Thoracic aorta (tissue), 2 donors: ENCODE measurements at regions not wholly inside any gene's neighbourhood (a gene's known extent, or its start where the extent isn't known, plus 50 kb on each side); places are given as distances from the start of the nearest gene placed in this dataset.

Source experiments
- ATAC-seq: fragments of 150-250 bp; one replicate; pipeline ENCODE4 v1.8.0; 2017; ENCODE audit warnings: low read depth; ENCODE audit not compliant: insufficient number of reproducible peaks, low FRiP score
- DNase-seq: peaks from one replicate; pipeline ENCODE4 v3.0.0-alpha.2; 2020; ENCODE audit warnings: low spot score
- H3K27ac ChIP-seq, 2 donors: fragments of 200-600 bp; sonication (generic); 1 replicate in 1 of 2; 2 replicates in 1 of 2; pipeline ENCODE4 v1.5.1; 2016; ENCODE audit warnings: mild to moderate bottlenecking in 2 of 2, moderate library complexity in 2 of 2
- H3K27me3 ChIP-seq: fragments of 200-600 bp; sonication (generic); replicated peaks from 2 replicates; pipeline ENCODE4 v1.6.0; 2016; ENCODE audit warnings: mild to moderate bottlenecking; ENCODE audit not compliant: insufficient read depth
- H3K36me3 ChIP-seq: fragments of 200-600 bp; sonication (generic); one replicate; pipeline ENCODE4 v1.5.1; 2016
- H3K4me1 ChIP-seq, 2 donors: fragments of 200-600 bp; sonication (generic); 1 replicate in 1 of 2; 2 replicates in 1 of 2; pipeline versions ENCODE4 v1.5.1 to v1.6.0; 2016; ENCODE audit warnings: low read depth in 2 of 2, mild to moderate bottlenecking in 1 of 2; ENCODE audit not compliant: control insufficient read depth in 1 of 2
- H3K4me3 ChIP-seq: fragments of 200-600 bp; sonication (generic); 2 replicates; pipeline ENCODE4 v1.5.1; 2016; ENCODE audit warnings: mild to moderate bottlenecking
- H3K9me3 ChIP-seq: fragments of 200-600 bp; sonication (generic); 2 replicates; pipeline ENCODE4 v1.5.1; 2016
- TF ChIP-seq, protein P1 (sequence below): fragments of 200-600 bp; sonication (generic); IDR thresholded peaks from one replicate; pipeline ENCODE4 v1.5.1; 2019; ENCODE audit warnings: antibody characterized with exemption

DNA sequence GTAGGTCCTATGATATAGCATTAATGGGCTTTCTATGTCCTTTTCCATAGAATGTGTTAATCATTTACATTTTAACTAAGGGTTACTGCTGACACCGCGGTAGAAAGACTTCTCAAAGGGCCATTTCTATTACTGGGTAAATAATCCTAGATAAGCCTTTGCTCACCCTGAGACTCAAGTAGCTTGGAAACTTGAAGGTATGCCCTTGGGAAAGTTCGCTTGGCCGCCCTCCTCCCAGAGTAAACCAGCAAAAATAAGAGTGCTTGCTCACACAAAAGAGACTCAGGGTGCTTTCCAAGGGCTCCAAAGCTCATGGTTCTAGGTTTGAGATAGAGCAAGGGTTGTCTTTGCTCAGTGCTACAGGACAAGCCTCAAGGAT is 85.8 kb upstream of the TMPRSS2 start:
- no peaks in the 10 kb centered on the region for H3K4me1 ChIP-seq
- ATAC-seq (no peak), DNase-seq (no peak)
- no peaks in the 10 kb centered on the region for H3K9me3 ChIP-seq
- H3K27ac ChIP-seq = no peak overlapping the region
- H3K27me3 ChIP-seq = no peaks in the 10 kb centered on the region
- TF ChIP-seq, protein P1, sequence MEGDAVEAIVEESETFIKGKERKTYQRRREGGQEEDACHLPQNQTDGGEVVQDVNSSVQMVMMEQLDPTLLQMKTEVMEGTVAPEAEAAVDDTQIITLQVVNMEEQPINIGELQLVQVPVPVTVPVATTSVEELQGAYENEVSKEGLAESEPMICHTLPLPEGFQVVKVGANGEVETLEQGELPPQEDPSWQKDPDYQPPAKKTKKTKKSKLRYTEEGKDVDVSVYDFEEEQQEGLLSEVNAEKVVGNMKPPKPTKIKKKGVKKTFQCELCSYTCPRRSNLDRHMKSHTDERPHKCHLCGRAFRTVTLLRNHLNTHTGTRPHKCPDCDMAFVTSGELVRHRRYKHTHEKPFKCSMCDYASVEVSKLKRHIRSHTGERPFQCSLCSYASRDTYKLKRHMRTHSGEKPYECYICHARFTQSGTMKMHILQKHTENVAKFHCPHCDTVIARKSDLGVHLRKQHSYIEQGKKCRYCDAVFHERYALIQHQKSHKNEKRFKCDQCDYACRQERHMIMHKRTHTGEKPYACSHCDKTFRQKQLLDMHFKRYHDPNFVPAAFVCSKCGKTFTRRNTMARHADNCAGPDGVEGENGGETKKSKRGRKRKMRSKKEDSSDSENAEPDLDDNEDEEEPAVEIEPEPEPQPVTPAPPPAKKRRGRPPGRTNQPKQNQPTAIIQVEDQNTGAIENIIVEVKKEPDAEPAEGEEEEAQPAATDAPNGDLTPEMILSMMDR = no peak
- no peak overlapping the region for H3K4me3 ChIP-seq
- no peaks in the 10 kb centered on the region for H3K36me3 ChIP-seq

DNA sequence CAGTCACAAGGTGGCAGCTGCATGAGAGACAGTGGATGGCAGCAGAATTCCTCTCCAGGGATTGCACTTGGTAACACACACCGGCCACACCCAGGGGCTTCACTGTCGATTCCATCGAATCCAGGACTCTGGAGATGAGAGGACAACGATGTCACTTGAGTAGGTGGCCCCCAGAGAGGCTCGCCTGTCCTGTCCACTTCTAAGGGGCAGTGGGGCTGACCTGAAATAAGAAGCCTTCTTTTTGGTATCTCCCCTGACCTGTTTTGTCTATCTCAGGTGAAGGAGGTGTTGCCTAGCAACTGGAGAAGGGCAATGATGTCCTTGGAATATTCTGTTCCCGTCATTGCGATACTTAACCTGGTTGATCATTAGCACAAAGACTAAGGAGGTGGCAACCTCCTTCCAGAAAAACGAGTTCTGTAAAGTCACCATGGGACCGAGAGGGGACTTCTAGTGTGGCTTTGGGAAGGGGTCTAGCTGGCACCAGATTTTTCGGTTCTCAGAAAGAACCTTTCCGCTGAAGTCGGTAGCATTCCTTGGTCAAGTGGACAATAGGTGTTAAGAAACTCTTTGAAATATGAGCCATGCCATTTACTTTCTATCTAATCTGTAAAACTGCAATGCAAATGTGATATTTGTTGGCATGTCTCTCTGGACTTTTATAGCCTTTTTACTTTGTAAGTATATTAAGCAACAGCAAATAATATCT is 85.2 kb upstream of the TMPRSS2 start:
- ATAC-seq = no peak
- no peaks in the 10 kb centered on the region for H3K9me3 ChIP-seq
- no peak overlapping the region for H3K4me3 ChIP-seq
- no peak overlapping the region for H3K27ac ChIP-seq
- TF ChIP-seq, protein P1 = no peak
- no peak for DNase-seq
- H3K4me1 ChIP-seq = no peaks in the 10 kb centered on the region
- H3K27me3 ChIP-seq = no peaks in the 10 kb centered on the region
- H3K36me3 ChIP-seq = no peaks in the 10 kb centered on the region

- Histone ChIP-seq H3K27me3 (no peaks in the 10 kb centered on the region), H3K4me1 (no peaks in the 10 kb centered on the region), H3K36me3 (no peaks in the 10 kb centered on the region), H3K9me3 (peaks cover 6% of the 10 kb centered on the region), H3K4me3 (no peak overlapping the region), H3K27ac (no peak overlapping the region)
- ATAC-seq (no peak), DNase-seq (no peak)
- TF ChIP-seq, protein P1 = no peak
Measured at GRCh38 chr21:41589620-41590175, 81.7 kb upstream of the TMPRSS2 start.

DNA sequence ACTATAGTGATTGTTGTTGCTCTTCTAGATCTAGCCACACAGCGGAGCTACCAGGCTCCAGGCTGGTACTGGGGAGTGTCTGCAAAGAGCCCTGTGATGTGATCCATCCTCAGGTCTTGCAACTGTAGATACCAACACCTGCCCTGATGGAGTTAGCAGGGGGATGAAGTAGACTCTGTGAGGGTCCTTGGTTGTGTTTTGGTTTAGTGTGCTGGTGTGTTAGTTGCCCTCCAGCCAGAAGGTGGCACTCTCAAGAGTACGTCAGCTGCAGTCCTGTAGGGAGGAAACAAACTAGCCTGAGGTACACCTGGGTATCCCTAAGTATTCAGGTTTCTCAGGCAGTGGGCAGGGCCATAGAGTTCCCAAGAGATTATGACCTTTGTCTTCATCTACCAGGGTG is 81.2 kb upstream of the TMPRSS2 start:
- Histone ChIP-seq H3K9me3 (peaks cover 6% of the 10 kb centered on the region), H3K4me1 (no peaks in the 10 kb centered on the region), H3K36me3 (no peaks in the 10 kb centered on the region), H3K27me3 (no peaks in the 10 kb centered on the region), H3K27ac (no peak overlapping the region), H3K4me3 (no peak overlapping the region)
- DNase-seq (no peak), ATAC-seq (no peak)
- TF ChIP-seq, protein P1 = no peak

GRCh38 chr21:41585199-41585994 is 77.4 kb upstream of the TMPRSS2 start:
- H3K9me3 ChIP-seq = peaks cover 6% of the 10 kb centered on the region
- H3K27me3 ChIP-seq = no peaks in the 10 kb centered on the region
- H3K4me3 ChIP-seq = no peak overlapping the region
- ATAC-seq (no peak), DNase-seq (no peak)
- H3K36me3 ChIP-seq = no peaks in the 10 kb centered on the region
- H3K4me1 ChIP-seq = no peaks in the 10 kb centered on the region
- H3K27ac ChIP-seq = no peak overlapping the region
- TF ChIP-seq, protein P1 = no peak
